Neural cell (in vitro differentiated cells): ENCODE measurements at regions not wholly inside any gene's neighbourhood (a gene's known extent, or its start where the extent isn't known, plus 50 kb on each side); places are given as distances from the start of the nearest gene placed in this dataset.
"Not testable (repeated sequence)": the region's sequence is repeated elsewhere in the genome, so short reads cannot be mapped to it uniquely, and the experiment has no call there.

Experiments
- H2AFZ ChIP-seq: fragments of 200-600, 300-800 bp; sonication (generic), shearing (Covaris generic); 2 replicates; pipeline ENCODE4 v1.6.0; 2014; ENCODE audit warnings: low read depth, mild to moderate bottlenecking, antibody characterized with exemption, low read length, moderate library complexity
- H3F3A ChIP-seq: fragments of 200-600 bp; shearing (Covaris generic); 2 replicates; pipeline ENCODE4 v1.6.1; 2016; ENCODE audit warnings: mild to moderate bottlenecking, moderate library complexity, mixed read lengths, antibody characterized with exemption, low read length; ENCODE audit not compliant: insufficient read depth, poor library complexity, severe bottlenecking
- H3K27ac ChIP-seq: fragments of 200-600, 300-800 bp; sonication (generic), shearing (Covaris generic); 2 replicates; pipeline ENCODE4 v1.5.1; 2014; ENCODE audit warnings: mild to moderate bottlenecking, low read length, moderate library complexity
- H3K27me3 ChIP-seq: fragments of 300-800, 200-600 bp; sonication (generic), shearing (Covaris generic); 2 replicates; pipeline ENCODE4 v1.6.0; 2014; ENCODE audit warnings: mild to moderate bottlenecking, low read depth, low read length, moderate library complexity; ENCODE audit not compliant: insufficient read depth
- H3K36me3 ChIP-seq: fragments of 300-800, 200-600 bp; sonication (generic), shearing (Covaris generic); 2 replicates; pipeline ENCODE4 v1.5.1; 2014; ENCODE audit warnings: mild to moderate bottlenecking, antibody characterized with exemption, low read length, moderate library complexity; ENCODE audit not compliant: insufficient read depth
- H3K4me2 ChIP-seq: fragments of 300-800, 200-600 bp; sonication (generic), shearing (Covaris generic); 2 replicates; pipeline ENCODE4 v1.6.0; 2014; ENCODE audit warnings: mild to moderate bottlenecking, low read length
- H3K4me3 ChIP-seq: fragments of 300-800, 200-600 bp; sonication (generic), shearing (Covaris generic); 2 replicates; pipeline ENCODE4 v1.5.1; 2014; ENCODE audit warnings: mild to moderate bottlenecking, low read length, moderate library complexity
- H3K79me2 ChIP-seq: fragments of 200-600 bp; shearing (Covaris generic); replicated peaks from 2 replicates; pipeline ENCODE4 v1.6.0; 2014; ENCODE audit warnings: mild to moderate bottlenecking, low read length, moderate library complexity; ENCODE audit not compliant: insufficient read depth
- H3K9ac ChIP-seq: fragments of 300-800, 200-600 bp; sonication (generic), shearing (Covaris generic); 2 replicates; pipeline ENCODE4 v1.6.1; 2016; ENCODE audit warnings: mild to moderate bottlenecking, low read length, mixed read lengths
- H3K9me2 ChIP-seq: fragments of 200-600 bp; shearing (Covaris generic); 2 replicates; pipeline ENCODE4 v1.6.1; 2016; ENCODE audit warnings: mild to moderate bottlenecking, low read length, mixed read lengths; ENCODE audit not compliant: insufficient read depth
- H3K9me3 ChIP-seq: fragments of 200-600, 300-800 bp; sonication (generic), shearing (Covaris generic); 2 replicates; pipeline ENCODE4 v1.6.1; 2016; ENCODE audit warnings: mild to moderate bottlenecking, mixed run types, low read length, moderate library complexity, mixed read lengths
- H4K20me1 ChIP-seq: fragments of 200-600 bp; shearing (Covaris generic); 2 replicates; pipeline ENCODE4 v1.6.1; 2016; ENCODE audit warnings: mild to moderate bottlenecking, mixed run types; ENCODE audit not compliant: insufficient read depth
- EP300 ChIP-seq: fragments of 450-650 bp; conservative IDR thresholded peaks from 2 replicates; pipeline ENCODE4 v1.6.1; 2014; ENCODE audit warnings: antibody characterized with exemption, mild to moderate bottlenecking, moderate library complexity; ENCODE audit not compliant: poor library complexity, severe bottlenecking
- EZH2 ChIP-seq: fragments of 200-600, 300-800 bp; shearing (Covaris generic), sonication (generic); IDR thresholded peaks from 2 replicates; pipeline ENCODE4 v1.6.1; 2014; ENCODE audit warnings: antibody characterized with exemption, low read length, borderline replicate concordance, mild to moderate bottlenecking; ENCODE audit not compliant: insufficient read depth, poor library complexity, severe bottlenecking
- MXI1 ChIP-seq: fragments of 450-650 bp; conservative IDR thresholded peaks from 2 replicates; pipeline ENCODE4 v1.6.1; 2014; ENCODE audit warnings: antibody characterized with exemption, mild to moderate bottlenecking; ENCODE audit not compliant: poor library complexity, severe bottlenecking
- POLR2AphosphoS5 ChIP-seq: IDR thresholded peaks from 2 replicates; pipeline ENCODE4 v1.6.1; 2012
- RAD21 ChIP-seq: fragments of 450-650 bp; conservative IDR thresholded peaks from 2 replicates; pipeline ENCODE4 v1.6.1; 2014; ENCODE audit warnings: antibody characterized with exemption, mild to moderate bottlenecking, moderate library complexity
- SMC3 ChIP-seq: fragments of 450-650 bp; conservative IDR thresholded peaks from 2 replicates; pipeline ENCODE4 v1.6.1; 2014; ENCODE audit warnings: antibody characterized with exemption, mild to moderate bottlenecking, moderate library complexity; ENCODE audit not compliant: poor library complexity
- TAF1 ChIP-seq: IDR thresholded peaks from 2 replicates; pipeline ENCODE4 v1.6.1; 2012; ENCODE audit warnings: low read depth
- TF ChIP-seq, protein P1 (sequence below): IDR thresholded peaks from 2 replicates; pipeline ENCODE4 v1.6.1; 2012; ENCODE audit warnings: borderline replicate concordance
- TF ChIP-seq, protein P2 (sequence below): fragments of 450-650 bp; IDR thresholded peaks from 2 replicates; pipeline ENCODE4 v1.5.1; 2014; ENCODE audit warnings: antibody characterized with exemption, mild to moderate bottlenecking, moderate library complexity; ENCODE audit not compliant: poor library complexity, severe bottlenecking

DNA sequence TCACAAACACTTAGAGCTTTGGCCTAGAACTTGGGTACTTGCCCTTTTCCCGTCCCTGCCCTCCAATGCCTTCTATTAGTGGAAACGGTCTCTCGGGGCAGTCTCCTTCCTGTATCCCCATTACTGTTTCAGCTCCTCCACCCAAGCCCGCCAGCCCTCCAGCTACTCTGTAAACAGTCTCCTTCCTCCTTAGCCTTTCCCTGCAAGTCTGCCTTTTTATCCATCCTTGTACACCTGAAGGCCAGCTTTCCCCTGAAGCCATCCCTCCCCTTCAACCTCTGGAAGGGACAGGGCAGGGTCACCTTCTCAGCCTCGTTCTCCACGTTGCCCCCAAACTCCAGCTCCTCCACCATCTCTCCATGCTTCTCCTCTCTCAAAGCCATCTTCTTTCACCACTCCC, 108.1 kb upstream of the ZNF746 start:
- H3K4me3 ChIP-seq, result no peak overlapping the region
- H4K20me1 ChIP-seq, result no peaks in the 10 kb centered on the region
- H3K9ac ChIP-seq, result no peak overlapping the region
- H3K27ac ChIP-seq, result no peak overlapping the region
- TF ChIP-seq, protein P1, sequence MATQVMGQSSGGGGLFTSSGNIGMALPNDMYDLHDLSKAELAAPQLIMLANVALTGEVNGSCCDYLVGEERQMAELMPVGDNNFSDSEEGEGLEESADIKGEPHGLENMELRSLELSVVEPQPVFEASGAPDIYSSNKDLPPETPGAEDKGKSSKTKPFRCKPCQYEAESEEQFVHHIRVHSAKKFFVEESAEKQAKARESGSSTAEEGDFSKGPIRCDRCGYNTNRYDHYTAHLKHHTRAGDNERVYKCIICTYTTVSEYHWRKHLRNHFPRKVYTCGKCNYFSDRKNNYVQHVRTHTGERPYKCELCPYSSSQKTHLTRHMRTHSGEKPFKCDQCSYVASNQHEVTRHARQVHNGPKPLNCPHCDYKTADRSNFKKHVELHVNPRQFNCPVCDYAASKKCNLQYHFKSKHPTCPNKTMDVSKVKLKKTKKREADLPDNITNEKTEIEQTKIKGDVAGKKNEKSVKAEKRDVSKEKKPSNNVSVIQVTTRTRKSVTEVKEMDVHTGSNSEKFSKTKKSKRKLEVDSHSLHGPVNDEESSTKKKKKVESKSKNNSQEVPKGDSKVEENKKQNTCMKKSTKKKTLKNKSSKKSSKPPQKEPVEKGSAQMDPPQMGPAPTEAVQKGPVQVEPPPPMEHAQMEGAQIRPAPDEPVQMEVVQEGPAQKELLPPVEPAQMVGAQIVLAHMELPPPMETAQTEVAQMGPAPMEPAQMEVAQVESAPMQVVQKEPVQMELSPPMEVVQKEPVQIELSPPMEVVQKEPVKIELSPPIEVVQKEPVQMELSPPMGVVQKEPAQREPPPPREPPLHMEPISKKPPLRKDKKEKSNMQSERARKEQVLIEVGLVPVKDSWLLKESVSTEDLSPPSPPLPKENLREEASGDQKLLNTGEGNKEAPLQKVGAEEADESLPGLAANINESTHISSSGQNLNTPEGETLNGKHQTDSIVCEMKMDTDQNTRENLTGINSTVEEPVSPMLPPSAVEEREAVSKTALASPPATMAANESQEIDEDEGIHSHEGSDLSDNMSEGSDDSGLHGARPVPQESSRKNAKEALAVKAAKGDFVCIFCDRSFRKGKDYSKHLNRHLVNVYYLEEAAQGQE, result no peak
- no peak for TF ChIP-seq RAD21
- TF ChIP-seq MXI1, result no peak
- TF ChIP-seq SMC3, result no peak
- TF ChIP-seq POLR2AphosphoS5, result no peak
- no peak for TF ChIP-seq TAF1
- TF ChIP-seq EP300, result no peak
- TF ChIP-seq, protein P2, sequence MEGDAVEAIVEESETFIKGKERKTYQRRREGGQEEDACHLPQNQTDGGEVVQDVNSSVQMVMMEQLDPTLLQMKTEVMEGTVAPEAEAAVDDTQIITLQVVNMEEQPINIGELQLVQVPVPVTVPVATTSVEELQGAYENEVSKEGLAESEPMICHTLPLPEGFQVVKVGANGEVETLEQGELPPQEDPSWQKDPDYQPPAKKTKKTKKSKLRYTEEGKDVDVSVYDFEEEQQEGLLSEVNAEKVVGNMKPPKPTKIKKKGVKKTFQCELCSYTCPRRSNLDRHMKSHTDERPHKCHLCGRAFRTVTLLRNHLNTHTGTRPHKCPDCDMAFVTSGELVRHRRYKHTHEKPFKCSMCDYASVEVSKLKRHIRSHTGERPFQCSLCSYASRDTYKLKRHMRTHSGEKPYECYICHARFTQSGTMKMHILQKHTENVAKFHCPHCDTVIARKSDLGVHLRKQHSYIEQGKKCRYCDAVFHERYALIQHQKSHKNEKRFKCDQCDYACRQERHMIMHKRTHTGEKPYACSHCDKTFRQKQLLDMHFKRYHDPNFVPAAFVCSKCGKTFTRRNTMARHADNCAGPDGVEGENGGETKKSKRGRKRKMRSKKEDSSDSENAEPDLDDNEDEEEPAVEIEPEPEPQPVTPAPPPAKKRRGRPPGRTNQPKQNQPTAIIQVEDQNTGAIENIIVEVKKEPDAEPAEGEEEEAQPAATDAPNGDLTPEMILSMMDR, result no peak
- no peak for TF ChIP-seq EZH2
- no peak overlapping the region for H2AFZ ChIP-seq
- H3F3A ChIP-seq, result no peaks in the 10 kb centered on the region
- no peaks in the 10 kb centered on the region for H3K36me3 ChIP-seq
- H3K4me2 ChIP-seq, result no peak overlapping the region
- no peaks in the 10 kb centered on the region for H3K27me3 ChIP-seq
- H3K9me2 ChIP-seq, result no peaks in the 10 kb centered on the region
- no peaks in the 10 kb centered on the region for H3K79me2 ChIP-seq
- H3K9me3 ChIP-seq, result no peaks in the 10 kb centered on the region

DNA sequence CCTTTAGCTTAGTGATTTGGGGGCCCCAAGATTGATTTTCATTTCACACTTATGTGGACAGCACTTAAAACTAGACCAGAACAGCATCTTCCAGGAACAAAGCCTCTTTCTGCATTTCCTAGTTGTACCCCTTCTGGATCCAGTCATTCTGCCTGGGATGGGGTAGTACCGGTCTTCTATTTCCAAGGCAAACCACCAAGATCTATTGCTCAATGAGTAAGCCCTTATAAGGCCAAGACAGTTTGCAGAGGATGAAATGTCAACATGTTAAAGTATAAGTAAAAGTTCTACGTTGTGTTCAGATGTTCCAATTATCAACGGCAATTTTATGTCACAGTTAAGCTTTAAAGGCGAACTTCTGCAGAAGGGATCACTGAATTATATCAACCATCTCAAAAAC, 106.9 kb upstream of the ZNF746 start:
- Histone ChIP-seq H3K9ac (no peak overlapping the region), H3K4me3 (no peak overlapping the region), H3K4me2 (no peak overlapping the region), H3K27ac (no peak overlapping the region), H4K20me1 (no peaks in the 10 kb centered on the region), H3F3A (no peaks in the 10 kb centered on the region), H3K9me2 (no peaks in the 10 kb centered on the region), H3K79me2 (no peaks in the 10 kb centered on the region), H3K27me3 (no peaks in the 10 kb centered on the region), H3K36me3 (no peaks in the 10 kb centered on the region), H3K9me3 (no peaks in the 10 kb centered on the region), H2AFZ (no peak overlapping the region)
- TF ChIP-seq, protein P2, result no peak
- TF ChIP-seq EP300 (no peak), POLR2AphosphoS5 (no peak), TAF1 (no peak), MXI1 (no peak), SMC3 (no peak), EZH2 (no peak), RAD21 (no peak)
- TF ChIP-seq, protein P1, result no peak

DNA sequence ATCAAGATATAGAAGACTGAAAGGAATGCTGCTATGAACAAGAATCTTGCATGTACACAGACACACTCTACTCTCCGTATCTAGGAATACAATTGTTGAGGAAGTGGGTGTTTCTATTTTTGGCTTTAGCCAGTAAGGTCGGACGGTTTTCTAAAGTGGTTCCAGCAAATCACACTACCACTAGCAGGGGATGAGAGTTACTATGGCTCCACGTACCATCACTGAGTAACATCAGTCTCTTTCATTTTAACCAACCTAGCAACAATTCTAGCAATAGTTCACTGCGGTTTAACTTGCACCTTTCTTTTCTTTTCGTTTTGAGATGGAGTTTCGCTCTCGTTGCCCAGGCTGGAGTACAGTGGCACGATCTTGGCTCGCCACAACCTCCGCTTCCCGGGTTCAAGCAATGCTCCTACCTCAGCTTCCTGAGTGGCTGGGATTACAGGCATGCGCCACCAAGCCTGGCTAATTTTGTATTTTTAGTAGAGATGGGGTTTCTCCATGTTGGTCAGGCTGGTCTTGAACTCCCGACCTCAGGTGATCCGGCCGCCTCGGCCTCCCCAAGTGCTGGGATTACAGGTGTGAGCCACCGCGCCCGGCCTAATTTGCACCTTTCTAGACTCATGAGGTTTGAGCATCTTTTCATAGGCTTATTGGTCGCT, 103.2 kb upstream of the ZNF746 start:
- not testable (repeated sequence) for H3K9me3 ChIP-seq, H3K4me3 ChIP-seq, H3K4me2 ChIP-seq, H4K20me1 ChIP-seq, H3F3A ChIP-seq, H2AFZ ChIP-seq, H3K9me2 ChIP-seq, H3K27me3 ChIP-seq, H3K9ac ChIP-seq, H3K36me3 ChIP-seq, H3K79me2 ChIP-seq, H3K27ac ChIP-seq
